HEK293 (cell line): ENCODE measurements at regions not wholly inside any gene's neighbourhood (a gene's known extent, or its start where the extent isn't known, plus 50 kb on each side); places are given as distances from the start of the nearest gene placed in this dataset.

Experiments used
- CTCF ChIA-PET: fragments of 350-600 bp; formaldehyde crosslinking; extraction: SDS; loops from one replicate; lab custom pipeline; 2021; ENCODE audit warnings: antibody characterized with exemption; lab: Yijun Ruan, JAX
- POLR2A ChIA-PET: fragments of 300-600 bp; formaldehyde crosslinking; extraction: SDS; loops from one replicate; lab custom pipeline; 2020; ENCODE audit warnings: antibody characterized with exemption, inconsistent platforms; lab: Yijun Ruan, JAX
- H3K27ac ChIP-seq: fragments of 200-500 bp; sonication (Bioruptor generic); 2 replicates; pipeline ENCODE4 v1.5.1; 2014; ENCODE audit warnings: low read depth, low read length, control low read depth, inconsistent platforms; ENCODE audit errors: extremely low read depth
- H3K36me3 ChIP-seq, 2 experiments: fragments of 200-500 bp in 1 of 2; sonication (Bioruptor generic) in 1 of 2; 1 replicate in 1 of 2; 2 replicates in 1 of 2; pipeline ENCODE4 v1.5.1; 2014 to 2017; ENCODE audit warnings: inconsistent platforms in 2 of 2, low read length in 2 of 2; ENCODE audit not compliant: control insufficient read depth in 2 of 2, insufficient read depth in 1 of 2
- H3K4me1 ChIP-seq: fragments of 200-500 bp; sonication (Bioruptor generic); 2 replicates; pipeline ENCODE4 v1.5.1; 2014; ENCODE audit warnings: mild to moderate bottlenecking, low read length, inconsistent platforms; ENCODE audit not compliant: control insufficient read depth, insufficient read depth
- H3K4me3 ChIP-seq: 2 replicates; pipeline ENCODE4 v1.5.1; 2011; ENCODE audit warnings: low read depth, mild to moderate bottlenecking, control low read depth, low read length, moderate library complexity
- H3K9me3 ChIP-seq: fragments of 200-500 bp; sonication (Bioruptor generic); 2 replicates; pipeline ENCODE4 v1.5.1; 2014; ENCODE audit warnings: low read depth, low read length, inconsistent platforms; ENCODE audit not compliant: control insufficient read depth, insufficient read depth
- EGR2 ChIP-seq: fragments of 450-650 bp; formaldehyde crosslinking; IDR thresholded peaks from 2 replicates; pipeline ENCODE4 v1.5.1; 2016; ENCODE audit warnings: low read depth, missing biosample characterization, missing genetic modification characterization
- ELK4 ChIP-seq: IDR thresholded peaks from 2 replicates; pipeline ENCODE4 v1.6.1; 2011; ENCODE audit warnings: mild to moderate bottlenecking, low read depth, low read length, borderline replicate concordance
- GLIS1 ChIP-seq: fragments of 450-650 bp; formaldehyde crosslinking; IDR thresholded peaks from 2 replicates; pipeline ENCODE4 v1.5.1; 2016; ENCODE audit warnings: missing biosample characterization, missing genetic modification characterization
- KLF8 ChIP-seq: fragments of 450-650 bp; formaldehyde crosslinking; IDR thresholded peaks from 2 replicates; pipeline ENCODE4 v1.5.1; 2016; ENCODE audit warnings: missing biosample characterization, missing genetic modification characterization
- PRDM2 ChIP-seq: fragments of 450-650 bp; formaldehyde crosslinking; IDR thresholded peaks from 2 replicates; pipeline ENCODE4 v1.5.1; 2016; ENCODE audit warnings: missing biosample characterization, missing genetic modification characterization, borderline replicate concordance
- ZBTB17 ChIP-seq: fragments of 450-650 bp; formaldehyde crosslinking; IDR thresholded peaks from 2 replicates; pipeline ENCODE4 v1.5.1; 2016; ENCODE audit warnings: missing biosample characterization, missing genetic modification characterization
- ZNF112 ChIP-seq: fragments of 450-650 bp; formaldehyde crosslinking; IDR thresholded peaks from 2 replicates; pipeline ENCODE4 v1.5.0; 2017; ENCODE audit warnings: missing biosample characterization, missing genetic modification characterization
- ZNF146 ChIP-seq: fragments of 450-650 bp; formaldehyde crosslinking; IDR thresholded peaks from 2 replicates; pipeline ENCODE4 v1.5.1; 2016; ENCODE audit warnings: missing biosample characterization, missing genetic modification characterization
- ZNF202 ChIP-seq: fragments of 450-650 bp; formaldehyde crosslinking; IDR thresholded peaks from 2 replicates; pipeline ENCODE4 v1.5.1; 2016; ENCODE audit warnings: missing biosample characterization, missing genetic modification characterization, borderline replicate concordance
- ZNF211 ChIP-seq: fragments of 450-650 bp; formaldehyde crosslinking; IDR thresholded peaks from 2 replicates; pipeline ENCODE4 v1.5.1; 2016; ENCODE audit warnings: low read depth, missing biosample characterization, missing genetic modification characterization
- ZNF239 ChIP-seq: fragments of 450-650 bp; formaldehyde crosslinking; IDR thresholded peaks from 2 replicates; pipeline ENCODE4 v1.5.1; 2016; ENCODE audit warnings: missing biosample characterization, missing genetic modification characterization
- ZNF248 ChIP-seq: fragments of 450-650 bp; formaldehyde crosslinking; IDR thresholded peaks from 2 replicates; pipeline ENCODE4 v1.5.1; 2017; ENCODE audit warnings: missing biosample characterization, missing genetic modification characterization
- ZNF280D ChIP-seq: fragments of 450-650 bp; formaldehyde crosslinking; IDR thresholded peaks from 2 replicates; pipeline ENCODE4 v1.5.1; 2016; ENCODE audit warnings: missing biosample characterization, missing genetic modification characterization
- ZNF335 ChIP-seq: fragments of 450-650 bp; formaldehyde crosslinking; conservative IDR thresholded peaks from 2 replicates; pipeline ENCODE4 v1.5.1; 2016; ENCODE audit warnings: missing biosample characterization, missing genetic modification characterization
- ZNF561 ChIP-seq: fragments of 450-650 bp; IDR thresholded peaks from 2 replicates; pipeline ENCODE4 v1.5.1; 2018; ENCODE audit warnings: missing biosample characterization, missing genetic modification characterization, borderline replicate concordance
- ZNF610 ChIP-seq: fragments of 450-650 bp; formaldehyde crosslinking; IDR thresholded peaks from 2 replicates; pipeline ENCODE4 v1.5.1; 2016; ENCODE audit warnings: missing biosample characterization, missing genetic modification characterization, borderline replicate concordance
- ZNF626 ChIP-seq: fragments of 450-650 bp; sonication (Bioruptor Pico); formaldehyde crosslinking; IDR thresholded peaks from 2 replicates; pipeline ENCODE4 v1.5.1; 2018; ENCODE audit warnings: missing biosample characterization, missing genetic modification characterization, inconsistent platforms
- ZNF639 ChIP-seq: fragments of 450-650 bp; formaldehyde crosslinking; IDR thresholded peaks from 2 replicates; pipeline ENCODE4 v1.5.1; 2016; ENCODE audit warnings: missing biosample characterization, missing genetic modification characterization
- ZNF654 ChIP-seq: fragments of 450-650 bp; formaldehyde crosslinking; IDR thresholded peaks from 2 replicates; pipeline ENCODE4 v1.5.1; 2016; ENCODE audit warnings: low read depth, missing biosample characterization, missing genetic modification characterization
- ZNF664 ChIP-seq: fragments of 450-650 bp; formaldehyde crosslinking; IDR thresholded peaks from 2 replicates; pipeline ENCODE4 v1.5.1; 2016; ENCODE audit warnings: missing biosample characterization, missing genetic modification characterization
- ZNF792 ChIP-seq: fragments of 450-650 bp; formaldehyde crosslinking; IDR thresholded peaks from 2 replicates; pipeline ENCODE4 v1.5.1; 2016; ENCODE audit warnings: missing biosample characterization, missing genetic modification characterization

GRCh38 chr6:33954453-33954852 is 150.7 kb upstream of the MLN start:
- Histone ChIP-seq H3K27ac (no peak overlapping the region), H3K9me3 (no peaks in the 10 kb centered on the region), H3K36me3 (no peaks in the 10 kb centered on the region), H3K4me3 (no peak overlapping the region), H3K4me1 (no peaks in the 10 kb centered on the region; the same call in 1 of the 2 replicates)
- peak; percentile 69 for TF ChIP-seq ZBTB17 (tag by site-specific recombination)
- no peak for TF ChIP-seq ZNF561 (tag by site-specific recombination)
- ChIA-PET POLR2A (no interaction called here), CTCF (no interaction called here)

- CTCF ChIA-PET: no interaction called here
- POLR2A ChIA-PET: no interaction called here
- Histone ChIP-seq H3K36me3 (no peaks in the 10 kb centered on the region), H3K4me3 (no peak overlapping the region), H3K9me3 (no peaks in the 10 kb centered on the region), H3K27ac (no peak overlapping the region), H3K4me1 (no peaks in the 10 kb centered on the region; the same call in 1 of the 2 replicates)
- TF ChIP-seq ZNF792 (tag by site-specific recombination) (no peak), ZNF146 (tag by site-specific recombination) (peak; percentile 62; the same call in 1 of the 2 replicates)
Observed at GRCh38 chr6:33953171-33953570, 149.4 kb upstream of the MLN start.

- ChIA-PET CTCF (interaction anchor here (0.5 to 1.3 kb wide), 2 partner anchors 180 to 182 kb away, joined by 4 to 6 read pairs; no protein-coding TSS in a partner anchor), POLR2A (no interaction called here)
- no peak for TF ChIP-seq ZNF112 (tag by site-specific recombination)
- TF ChIP-seq ELK4: no peak
- no peak for TF ChIP-seq ZNF202
- no peak for TF ChIP-seq ZNF654 (tag by site-specific recombination)
- no peak for TF ChIP-seq GLIS1
- no peak for TF ChIP-seq ZNF626 (tag by site-specific recombination)
- TF ChIP-seq PRDM2 (tag by site-specific recombination): no peak
- TF ChIP-seq ZNF610 (tag by site-specific recombination): no peak
- TF ChIP-seq ZNF211 (tag by site-specific recombination): no peak
- TF ChIP-seq ZNF239 (tag by site-specific recombination): no peak
- TF ChIP-seq EGR2 (tag by site-specific recombination): no peak
- TF ChIP-seq ZNF280D (tag by site-specific recombination): no peak
- TF ChIP-seq ZNF639 (tag by site-specific recombination): no peak
- no peak for TF ChIP-seq ZNF248 (tag by site-specific recombination)
- TF ChIP-seq KLF8: no peak
- no peak for TF ChIP-seq ZNF335 (tag by site-specific recombination)
- TF ChIP-seq ZNF664 (tag by site-specific recombination): no peak
- no peak overlapping the region for H3K4me3 ChIP-seq
- H3K36me3 ChIP-seq: no peaks in the 10 kb centered on the region
- H3K27ac ChIP-seq: no peak overlapping the region
- H3K4me1 ChIP-seq: no peaks in the 10 kb centered on the region
- no peaks in the 10 kb centered on the region for H3K9me3 ChIP-seq
Observed at GRCh38 chr6:33952016-33952415, 148.2 kb upstream of the MLN start.
